ENCODE measurements at regions not wholly inside any gene's neighbourhood (a gene's known extent, or its start where the extent isn't known, plus 50 kb on each side); places are given as distances from the start of the nearest gene placed in this dataset.

DNA sequence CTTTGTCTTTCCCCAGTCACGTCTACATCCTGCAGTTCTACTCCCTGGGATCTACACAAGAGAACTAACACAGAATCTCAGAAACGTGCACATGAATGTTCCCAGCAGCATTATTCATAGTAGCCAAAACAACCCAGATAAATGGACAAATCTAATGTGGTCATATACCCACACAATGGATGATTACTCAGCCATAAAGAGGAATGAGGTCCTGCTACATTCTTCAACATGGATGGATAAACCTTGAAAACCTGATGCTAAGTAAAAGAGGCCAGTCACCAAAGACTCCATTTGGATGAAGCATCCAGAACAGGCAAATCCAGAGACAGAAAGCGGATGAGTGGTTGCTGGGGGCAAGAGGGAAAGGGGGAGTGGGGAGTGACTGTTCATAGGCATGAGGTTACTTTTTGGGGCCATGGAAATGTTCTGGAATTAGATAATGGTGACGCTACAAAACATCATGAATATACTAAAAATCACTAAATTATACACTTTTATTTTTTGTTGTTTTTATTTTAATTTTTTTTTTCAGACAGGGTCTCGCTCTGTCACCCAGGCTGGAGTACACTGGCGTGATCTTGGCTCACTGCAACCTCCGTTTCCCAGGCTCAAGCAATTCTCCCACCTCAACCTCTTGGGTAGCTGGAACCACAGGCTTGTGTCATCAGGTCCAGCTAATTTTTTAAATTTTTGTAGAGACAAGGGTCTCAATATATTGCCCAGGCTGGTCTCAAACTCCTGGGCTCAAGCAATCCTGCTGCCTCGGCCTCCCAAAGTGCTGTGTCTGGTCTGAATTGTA, 50.8 kb upstream of the DSN1 start:
- Histone ChIP-seq H3K27ac (ENCODE audit: low read length) (no peak overlapping the region), H3K27me3 (ENCODE audit: control insufficient read depth, insufficient read depth) (no peaks in the 10 kb centered on the region), H3K4me1 (ENCODE audit: control insufficient read depth, insufficient read depth, low read length) (peaks cover 11% of the 10 kb centered on the region), H3K4me3 (ENCODE audit: low read length) (no peak overlapping the region), H3K9me3 (ENCODE audit: control insufficient read depth, low read length) (no peaks in the 10 kb centered on the region)
- intact Hi-C loops (cut with DNase I), result no loop called here
- ATAC-seq, result no peak
- no peak for DNase-seq
- WGBS, result 90% methylated on average over 8 of the region's 8 CpGs

DNA sequence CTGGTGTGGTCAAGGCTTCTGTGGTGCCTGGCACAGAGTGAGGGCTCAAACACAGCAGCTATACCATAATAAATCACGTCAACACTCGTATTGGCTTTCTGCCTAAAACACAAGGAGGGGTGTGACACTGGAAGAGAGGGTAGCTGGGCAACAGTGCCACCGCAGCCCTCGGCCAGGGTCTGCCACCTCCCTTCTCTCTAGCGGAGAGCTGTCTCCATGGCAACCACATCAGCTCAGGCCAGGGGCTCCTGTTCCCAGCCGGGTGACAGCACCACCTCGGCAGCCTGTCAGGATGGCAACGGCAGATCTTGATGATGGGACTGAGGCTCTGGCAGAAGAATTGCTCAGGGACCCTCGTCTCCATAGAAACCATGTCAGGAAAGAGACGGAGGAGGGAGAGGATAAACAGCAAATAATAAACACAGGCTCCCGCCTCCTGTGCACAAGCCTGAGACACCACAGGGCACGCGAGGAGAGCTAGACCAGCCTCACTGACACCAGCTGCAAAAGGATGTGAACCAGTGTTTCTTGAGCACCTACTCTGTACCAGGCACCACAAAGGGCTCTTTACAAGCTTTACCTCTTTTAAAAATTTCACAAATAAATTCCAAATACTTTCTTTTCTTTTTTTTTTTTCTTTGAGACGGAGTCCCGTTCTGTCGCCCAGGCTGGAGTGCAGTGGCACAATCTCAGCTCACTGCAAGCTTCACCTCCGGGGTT, 50.4 kb upstream of the TLDC2 start:
- intact Hi-C loops (cut with DNase I), result no loop called here
- Histone ChIP-seq H3K4me1 (ENCODE audit: control insufficient read depth, insufficient read depth, low read length) (peaks cover 8% of the 10 kb centered on the region), H3K4me3 (ENCODE audit: low read length) (no peak overlapping the region), H3K27me3 (ENCODE audit: control insufficient read depth, insufficient read depth) (no peaks in the 10 kb centered on the region), H3K27ac (ENCODE audit: low read length) (no peak overlapping the region), H3K9me3 (ENCODE audit: control insufficient read depth, low read length) (no peaks in the 10 kb centered on the region)
- WGBS, result 58% methylated on average over 17 of the region's 17 CpGs
- no peak for ATAC-seq
- peak in 2 of 3 donors; percentile 32 to 47 for DNase-seq
